ENCODE measurements at regions not wholly inside any gene's neighbourhood (a gene's known extent, or its start where the extent isn't known, plus 50 kb on each side); places are given as distances from the start of the nearest gene placed in this dataset.
A peak's percentile ranks its signal among the peaks of the same experiment; 100 is the strongest.

- 80% methylated on average over 2 of the region's 3 CpGs for WGBS (ENCODE audit: missing lambda C conversion rate)
- ChIA-PET CTCF (interaction anchor here (1.0 to 1.3 kb wide), 2 partner anchors 9 to 58 kb away, joined by 3 to 6 read pairs; no protein-coding TSS in a partner anchor), POLR2A (interaction anchor here (0.6 kb wide), 1 partner anchor 58 kb away, joined by 5 read pairs; no protein-coding TSS in a partner anchor)
- DNase-seq (ENCODE audit: low read depth in 1 of 2, low spot score in 1 of 2) = no peak
- TF ChIP-seq MYC (IDR thresholded peaks at IDR 0.05; ENCODE audit: borderline replicate concordance, low read length) = no peak
- TF ChIP-seq, protein P1, sequence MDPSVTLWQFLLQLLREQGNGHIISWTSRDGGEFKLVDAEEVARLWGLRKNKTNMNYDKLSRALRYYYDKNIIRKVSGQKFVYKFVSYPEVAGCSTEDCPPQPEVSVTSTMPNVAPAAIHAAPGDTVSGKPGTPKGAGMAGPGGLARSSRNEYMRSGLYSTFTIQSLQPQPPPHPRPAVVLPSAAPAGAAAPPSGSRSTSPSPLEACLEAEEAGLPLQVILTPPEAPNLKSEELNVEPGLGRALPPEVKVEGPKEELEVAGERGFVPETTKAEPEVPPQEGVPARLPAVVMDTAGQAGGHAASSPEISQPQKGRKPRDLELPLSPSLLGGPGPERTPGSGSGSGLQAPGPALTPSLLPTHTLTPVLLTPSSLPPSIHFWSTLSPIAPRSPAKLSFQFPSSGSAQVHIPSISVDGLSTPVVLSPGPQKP (IDR thresholded peaks at IDR 0.05; ENCODE audit: low read depth, low read length) = no peak
- TF ChIP-seq RFX5 (IDR thresholded peaks at IDR 0.05) = no peak
- peak; percentile 9 to 16; a peak in 1 of 6 replicates for ATAC-seq
- H3K4me3 ChIP-seq = no peak overlapping the region
- H3K27ac ChIP-seq = peak overlapping the region in 1 of 2 experiments; percentile 43; a peak in 2 of 6 replicates
- no peak for FAIRE-seq
- peaks cover 27% of the 10 kb centered on the region for H3K4me1 ChIP-seq
- no peak overlapping the region for H3K4me2 ChIP-seq
- no peaks in the 10 kb centered on the region for H3K9me3 ChIP-seq
Observed at GRCh38 chr10:118948786-118949185, 80.7 kb upstream of the NANOS1 start.

DNA sequence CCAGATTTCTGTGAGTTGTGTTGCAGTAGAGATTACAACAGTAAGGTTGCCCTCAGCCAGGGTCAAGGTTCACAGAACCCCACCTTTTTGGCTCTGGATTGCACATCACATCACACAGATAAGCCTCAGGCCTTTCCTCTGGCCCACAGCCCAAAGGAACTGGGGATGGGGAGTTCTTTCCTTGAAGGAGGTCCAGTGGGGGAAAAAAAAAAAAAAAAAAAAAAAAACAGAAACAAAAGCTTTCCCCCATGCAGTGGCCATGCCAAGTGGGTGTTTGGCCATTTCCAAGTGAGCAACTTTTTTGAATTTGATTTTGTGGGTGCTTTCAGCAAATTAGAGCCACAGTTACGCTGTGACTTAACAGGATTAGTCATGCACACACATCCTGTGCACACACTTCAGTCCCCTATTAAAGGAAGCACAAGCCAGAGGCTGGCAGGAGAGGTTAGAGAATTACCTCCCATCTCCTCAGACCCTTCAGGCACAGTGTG, 79.3 kb upstream of the NANOS1 start:
- 7% methylated on average over 1 of the region's 1 CpG for whole genome bisulfite sequencing (ENCODE audit: missing lambda C conversion rate)
- Histone ChIP-seq H3K4me1 (peaks cover 27% of the 10 kb centered on the region), H3K9me3 (no peaks in the 10 kb centered on the region), H3K27ac (peak overlapping the region; percentile 28 to 67; a peak in 5 of 6 replicates), H3K4me2 (peak overlapping the region; percentile 66), H3K4me3 (no peak overlapping the region)
- DNase-seq (ENCODE audit: low read depth in 1 of 2, low spot score in 1 of 2) = peak in 1 of 2 experiments; percentile 21
- CTCF ChIA-PET = interaction anchor here (0.6 to 1.0 kb wide), 3 partner anchors 8 to 42 kb away, joined by 3 to 5 read pairs (median 4); no protein-coding TSS in a partner anchor
- TF ChIP-seq FOSL2 (IDR thresholded peaks at IDR 0.05) (no peak), FOSL2 (CRISPR knock-in tag; IDR thresholded peaks at IDR 0.05) (peak; percentile 12; the same call in 1 of the 2 replicates), RCOR1 (IDR thresholded peaks at IDR 0.05; ENCODE audit: low read depth, low read length) (no peak), JUNB (IDR thresholded peaks at IDR 0.05) (0 out of 2 replicates have a peak, but pooled peaks have one; percentile 12), GATA3 (IDR thresholded peaks at IDR 0.05; ENCODE audit: borderline replicate concordance) (no peak)
- peak in 1 of 2 experiments; percentile 58; a peak in 3 of 6 replicates for ATAC-seq
- POLR2A ChIA-PET = no interaction called here
- peak; percentile 7 for FAIRE-seq

GRCh38 chr10:118950997-118951637, 78.4 kb upstream of the NANOS1 start:
- 90% methylated on average over 11 of the region's 11 CpGs for WGBS (ENCODE audit: missing lambda C conversion rate)
- TF ChIP-seq HOXA7 (CRISPR knock-in tag; IDR thresholded peaks at IDR 0.05) (no peak), BCL3 (IDR thresholded peaks at IDR 0.05) (no peak)
- Histone ChIP-seq H3K4me2 (peak overlapping the region; percentile 66; the same call in 2 of the 3 replicates), H3K9me3 (no peaks in the 10 kb centered on the region), H3K27ac (peak overlapping the region in 1 of 2 experiments; percentile 67; a peak in 4 of 6 replicates), H3K4me3 (no peak overlapping the region), H3K4me1 (peaks cover 27% of the 10 kb centered on the region)
- CTCF ChIA-PET = interaction anchor here (1.0 kb wide), 1 partner anchor 13 kb away, joined by 4 read pairs; no protein-coding TSS in a partner anchor
- ATAC-seq = no peak
- POLR2A ChIA-PET = no interaction called here
- DNase-seq (ENCODE audit: low read depth in 1 of 2, low spot score in 1 of 2) = no peak
- FAIRE-seq = no peak

GRCh38 chr10:118952493-118953295, 76.8 kb upstream of the NANOS1 start:
- TF ChIP-seq HDAC2 (IDR thresholded peaks at IDR 0.05) (no peak), PHF8 (IDR thresholded peaks at IDR 0.05; ENCODE audit: borderline replicate concordance, low read depth) (no peak), SMC3 (IDR thresholded peaks at IDR 0.05) (no peak), ESRRA (IDR thresholded peaks at IDR 0.05; ENCODE audit: borderline replicate concordance, low read length) (no peak), CBX8 (IDR thresholded peaks at IDR 0.05) (no peak), TFCP2L1 (CRISPR knock-in tag; IDR thresholded peaks at IDR 0.05) (no peak), MAZ (IDR thresholded peaks at IDR 0.05; ENCODE audit: borderline replicate concordance, low read depth, low read length) (no peak), HMGXB4 (CRISPR knock-in tag; IDR thresholded peaks at IDR 0.05; ENCODE audit: borderline replicate concordance) (no peak), HOXB5 (CRISPR knock-in tag; IDR thresholded peaks at IDR 0.05) (no peak)
- TF ChIP-seq, protein P2, sequence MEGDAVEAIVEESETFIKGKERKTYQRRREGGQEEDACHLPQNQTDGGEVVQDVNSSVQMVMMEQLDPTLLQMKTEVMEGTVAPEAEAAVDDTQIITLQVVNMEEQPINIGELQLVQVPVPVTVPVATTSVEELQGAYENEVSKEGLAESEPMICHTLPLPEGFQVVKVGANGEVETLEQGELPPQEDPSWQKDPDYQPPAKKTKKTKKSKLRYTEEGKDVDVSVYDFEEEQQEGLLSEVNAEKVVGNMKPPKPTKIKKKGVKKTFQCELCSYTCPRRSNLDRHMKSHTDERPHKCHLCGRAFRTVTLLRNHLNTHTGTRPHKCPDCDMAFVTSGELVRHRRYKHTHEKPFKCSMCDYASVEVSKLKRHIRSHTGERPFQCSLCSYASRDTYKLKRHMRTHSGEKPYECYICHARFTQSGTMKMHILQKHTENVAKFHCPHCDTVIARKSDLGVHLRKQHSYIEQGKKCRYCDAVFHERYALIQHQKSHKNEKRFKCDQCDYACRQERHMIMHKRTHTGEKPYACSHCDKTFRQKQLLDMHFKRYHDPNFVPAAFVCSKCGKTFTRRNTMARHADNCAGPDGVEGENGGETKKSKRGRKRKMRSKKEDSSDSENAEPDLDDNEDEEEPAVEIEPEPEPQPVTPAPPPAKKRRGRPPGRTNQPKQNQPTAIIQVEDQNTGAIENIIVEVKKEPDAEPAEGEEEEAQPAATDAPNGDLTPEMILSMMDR (IDR thresholded peaks at IDR 0.05) = no peak
- ChIA-PET CTCF (no interaction called here), POLR2A (no interaction called here)
- H3K4me1 ChIP-seq = peaks cover 24% of the 10 kb centered on the region
- no peak for DNase-seq (ENCODE audit: low read depth in 1 of 2, low spot score in 1 of 2)
- H3K9me3 ChIP-seq = no peaks in the 10 kb centered on the region
- WGBS (ENCODE audit: missing lambda C conversion rate) = 90% methylated on average over 4 of the region's 5 CpGs
- no peak overlapping the region for H3K4me3 ChIP-seq
- no peak for FAIRE-seq
- no peak for ATAC-seq
- peak overlapping the region in 1 of 2 experiments; percentile 23; a peak in 1 of 6 replicates for H3K27ac ChIP-seq
- H3K4me2 ChIP-seq = no peak overlapping the region
